ENCODE measurements at regions not wholly inside any gene's neighbourhood (a gene's known extent, or its start where the extent isn't known, plus 50 kb on each side); places are given as distances from the start of the nearest gene placed in this dataset.
"Not testable (repeated sequence)": the region's sequence is repeated elsewhere in the genome, so short reads cannot be mapped to it uniquely, and the experiment has no call there.

- no peak for DNase-seq
These were observed 508.3 kb upstream of the ARID1B start for GRCh38 chr6:156268849-156269248.

- no peak for DNase-seq
These were observed 515.2 kb upstream of the ARID1B start for GRCh38 chr6:156262014-156262413.

GRCh38 chr6:156260815-156261214 lies 516.4 kb upstream of the ARID1B start:
- DNase-seq, result no peak

GRCh38 chr6:156258981-156259380 lies 518.2 kb upstream of the ARID1B start:
- no peak for DNase-seq

- DNase-seq, result no peak
These were observed 521.0 kb upstream of the ARID1B start for GRCh38 chr6:156256161-156256560.

GRCh38 chr6:156254240-156254639 lies 522.9 kb upstream of the ARID1B start:
- DNase-seq, result no peak

GRCh38 chr6:156250593-156250992 lies 526.6 kb upstream of the ARID1B start:
- no peak for DNase-seq

- DNase-seq, result no peak
These were observed 535.0 kb upstream of the ARID1B start for GRCh38 chr6:156242206-156242605.

- DNase-seq, result no peak
These were observed 546.0 kb upstream of the ARID1B start for GRCh38 chr6:156231026-156231765.

- DNase-seq, result no peak
These were observed 557.2 kb upstream of the ARID1B start for GRCh38 chr6:156219973-156220372.

GRCh38 chr6:156205678-156206077 lies 571.5 kb upstream of the ARID1B start:
- no peak for DNase-seq

GRCh38 chr6:156199182-156199581 lies 578.0 kb upstream of the ARID1B start:
- no peak for DNase-seq

- no peak for DNase-seq
These were observed 579.7 kb upstream of the ARID1B start for GRCh38 chr6:156197513-156197912.

- no peak for DNase-seq
These were observed 582.2 kb upstream of the ARID1B start for GRCh38 chr6:156194981-156195380.

GRCh38 chr6:156193381-156193780 lies 583.8 kb upstream of the ARID1B start:
- no peak for DNase-seq

- no peak for DNase-seq
These were observed 585.3 kb upstream of the ARID1B start for GRCh38 chr6:156191895-156192294.

- not testable (repeated sequence) for DNase-seq
These were observed 585.8 kb upstream of the ARID1B start for GRCh38 chr6:156191390-156191789.

GRCh38 chr6:156190270-156190669 lies 586.9 kb upstream of the ARID1B start:
- DNase-seq, result no peak

GRCh38 chr6:156189714-156190113 lies 587.5 kb upstream of the ARID1B start:
- DNase-seq, result no peak

- DNase-seq, result no peak
These were observed 588.0 kb upstream of the ARID1B start for GRCh38 chr6:156189195-156189594.

- no peak for DNase-seq
These were observed 592.1 kb upstream of the ARID1B start for GRCh38 chr6:156185113-156185512.

- no peak for DNase-seq
These were observed 593.5 kb upstream of the ARID1B start for GRCh38 chr6:156183678-156184077.

- no peak for DNase-seq
These were observed 594.8 kb upstream of the ARID1B start for GRCh38 chr6:156182356-156182755.

- DNase-seq, result no peak
These were observed 595.7 kb upstream of the ARID1B start for GRCh38 chr6:156181506-156181905.

GRCh38 chr6:156175971-156176421 lies 601.2 kb upstream of the ARID1B start:
- no peak for DNase-seq

All from activated CD4-positive, alpha-beta T cell treated with anti-CD3 and anti-CD28 coated beads for 1 hour (primary cell).